Naive thymus-derived CD4-positive, alpha-beta T cell (primary cell): ENCODE measurements at regions not wholly inside any gene's neighbourhood (a gene's known extent, or its start where the extent isn't known, plus 50 kb on each side); places are given as distances from the start of the nearest gene placed in this dataset.
A peak's percentile ranks its signal among the peaks of the same experiment; 100 is the strongest.

Experiments
- ATAC-seq: fragments of 150-1000 bp; cut with Tn5 transposase; 2 replicates; pipeline ENCODE4 v1.10.0; 2021; ENCODE audit warnings: mild to moderate bottlenecking, moderate library complexity
- CTCF ChIA-PET: fragments of 350-600 bp; sonication (Branson Sonifier 250); formaldehyde crosslinking; loops from one replicate; lab custom pipeline; 2021; ENCODE audit warnings: antibody characterized with exemption; lab: Charles Lee
- POLR2A ChIA-PET: fragments of 350-600 bp; sonication (Branson Sonifier 250); formaldehyde crosslinking; loops from one replicate; lab custom pipeline; 2021; ENCODE audit warnings: antibody characterized with exemption, inconsistent platforms; lab: Charles Lee
- DNase-seq, 9 donors: peaks; one replicate each; pipeline versions ENCODE4 v3.0.0 to v3.0.0-alpha.2; 2020 to 2022; ENCODE audit warnings: mixed read lengths in 1 of 9
- H3K27ac ChIP-seq: one replicate; pipeline ENCODE4 v1.7.0; 2013; ENCODE audit warnings: mild to moderate bottlenecking, low read depth, low read length, moderate library complexity
- H3K27me3 ChIP-seq, 2 donors: one replicate each; pipeline ENCODE4 v1.7.0; 2013; ENCODE audit warnings: low read length in 2 of 2, mild to moderate bottlenecking in 2 of 2, moderate library complexity in 2 of 2; ENCODE audit not compliant: control insufficient read depth in 2 of 2, insufficient read depth in 2 of 2
- H3K36me3 ChIP-seq, 3 experiments: 1 replicate in 2 of 3; 2 replicates in 1 of 3; pipeline ENCODE4 v1.7.0; 2013; ENCODE audit warnings: low read length in 3 of 3, mild to moderate bottlenecking in 3 of 3, moderate library complexity in 1 of 3; ENCODE audit not compliant: insufficient read depth in 3 of 3, control insufficient read depth in 2 of 3
- H3K4me1 ChIP-seq, 2 donors: one replicate each; pipeline ENCODE4 v1.7.0; 2013; ENCODE audit warnings: low read length in 2 of 2, mild to moderate bottlenecking in 2 of 2, moderate library complexity in 1 of 2; ENCODE audit not compliant: control insufficient read depth in 2 of 2, insufficient read depth in 2 of 2
- H3K4me3 ChIP-seq: 2 replicates; pipeline ENCODE4 v1.7.0; 2013; ENCODE audit warnings: mild to moderate bottlenecking, low read length
- H3K9me3 ChIP-seq, 3 experiments: 1 replicate in 2 of 3; 2 replicates in 1 of 3; pipeline ENCODE4 v1.7.0; 2013; ENCODE audit warnings: low read length in 3 of 3; ENCODE audit not compliant: control insufficient read depth in 2 of 3
- H3K27ac Mint-ChIP-seq, 9 donors: one replicate each; pipeline ENCODE4 v1.8.0; 2020 to 2022; ENCODE audit warnings: mixed read lengths in 9 of 9, mild to moderate bottlenecking in 8 of 9, moderate library complexity in 5 of 9, inconsistent platforms in 2 of 9
- H3K27me3 Mint-ChIP-seq, 5 donors: one replicate each; pipeline ENCODE4 v1.8.0; 2021 to 2022; ENCODE audit warnings: mixed read lengths in 5 of 5, mild to moderate bottlenecking in 1 of 5
- H3K36me3 Mint-ChIP-seq, 5 donors: one replicate each; pipeline ENCODE4 v1.8.0; 2020 to 2022; ENCODE audit warnings: mixed read lengths in 5 of 5, mild to moderate bottlenecking in 3 of 5, inconsistent platforms in 1 of 5
- H3K4me1 Mint-ChIP-seq, 7 donors: one replicate each; pipeline ENCODE4 v1.8.0; 2020 to 2022; ENCODE audit warnings: mixed read lengths in 7 of 7, mild to moderate bottlenecking in 3 of 7, inconsistent platforms in 1 of 7
- H3K4me3 Mint-ChIP-seq, 10 donors: one replicate each; pipeline ENCODE4 v1.8.0; 2020 to 2022; ENCODE audit warnings: mild to moderate bottlenecking in 10 of 10, mixed read lengths in 10 of 10, moderate library complexity in 6 of 10, inconsistent platforms in 2 of 10
- H3K9me3 Mint-ChIP-seq, 11 donors: one replicate each; pipeline ENCODE4 v1.8.0; 2020 to 2022; ENCODE audit warnings: mixed read lengths in 11 of 11, mild to moderate bottlenecking in 4 of 11, inconsistent platforms in 1 of 11, moderate library complexity in 1 of 11
- intact Hi-C, 2 donors: fragments of 100-400 bp; cut with micrococcal nuclease; formaldehyde crosslinking; loops; one replicate each; pipeline ENCODE4 v1.15.1; 2023

GRCh38 chrX:49754233-49754857, 58.6 kb upstream of the PAGE1 start:
- DNase-seq (peak; percentile 6 to 52 (median 42)), ATAC-seq (peak; percentile 85)
- Histone ChIP-seq H3K27me3 (no peaks in the 10 kb centered on the region), H3K4me3 (no peak overlapping the region), H3K4me1 (no peaks in the 10 kb centered on the region), H3K27ac (no peak overlapping the region), H3K36me3 (no peaks in the 10 kb centered on the region), H3K9me3 (no peaks in the 10 kb centered on the region)
- H3K27me3 Mint-ChIP-seq, result peaks cover 0 to 31% (median 4%) of the 10 kb centered on the region in 5 donors
- no peaks in the 10 kb centered on the region for H3K9me3 Mint-ChIP-seq
- H3K4me3 Mint-ChIP-seq, result peak overlapping the region in 2 of 10 donors; percentile 37 to 50
- H3K36me3 Mint-ChIP-seq, result no peaks in the 10 kb centered on the region
- intact Hi-C loops, result loop anchor here (1.0 to 5.0 kb wide), 6 partner anchors 462 to 612 kb away; no protein-coding TSS in a partner anchor
- CTCF ChIA-PET, result interaction anchor here (0.6 to 1.2 kb wide), 5 partner anchors 19 to 562 kb away, joined by 3 to 5 read pairs (median 3); no protein-coding TSS in a partner anchor
- POLR2A ChIA-PET, result interaction anchor here (0.9 kb wide), 1 partner anchor 463 kb away, joined by 3 read pairs; no protein-coding TSS in a partner anchor
- H3K27ac Mint-ChIP-seq, result no peak overlapping the region
- no peaks in the 10 kb centered on the region for H3K4me1 Mint-ChIP-seq

DNA sequence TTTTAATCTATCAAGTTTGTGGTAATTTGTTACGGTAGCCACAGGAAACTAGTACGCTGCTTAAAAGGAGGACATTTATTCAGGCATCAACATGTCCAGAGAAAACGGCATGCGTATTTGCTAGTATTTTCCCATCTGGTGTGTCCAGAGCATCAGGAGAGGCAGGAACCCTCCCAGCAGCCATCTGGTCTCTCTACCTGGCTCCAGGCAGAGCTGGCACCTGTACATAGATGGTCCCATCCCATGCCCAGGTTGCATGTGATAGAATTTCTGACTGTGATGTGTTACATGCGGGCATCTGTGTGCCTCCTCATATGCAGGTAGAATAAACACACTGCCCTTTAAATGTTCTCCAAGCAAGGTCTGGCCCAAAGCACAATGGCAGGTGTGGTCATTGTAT, 57.9 kb upstream of the PAGE1 start:
- ChIA-PET POLR2A (interaction anchor here (0.9 kb wide), 1 partner anchor 462 kb away, joined by 3 read pairs; no protein-coding TSS in a partner anchor), CTCF (interaction anchor here (0.6 to 1.2 kb wide), 6 partner anchors 19 to 1279 kb away, joined by 3 to 5 read pairs (median 3); no protein-coding TSS in a partner anchor)
- H3K4me3 Mint-ChIP-seq, result no peak overlapping the region
- no peaks in the 10 kb centered on the region for H3K4me1 Mint-ChIP-seq
- Histone ChIP-seq H3K4me3 (no peak overlapping the region), H3K4me1 (no peaks in the 10 kb centered on the region), H3K9me3 (no peaks in the 10 kb centered on the region), H3K36me3 (no peaks in the 10 kb centered on the region), H3K27me3 (no peaks in the 10 kb centered on the region), H3K27ac (no peak overlapping the region)
- intact Hi-C loops, result loop anchor here (1.0 to 5.0 kb wide), 6 partner anchors 461 to 611 kb away; no protein-coding TSS in a partner anchor
- H3K27me3 Mint-ChIP-seq, result peaks cover 0 to 33% (median 4%) of the 10 kb centered on the region in 5 donors
- ATAC-seq (no peak), DNase-seq (no peak)
- no peak overlapping the region for H3K27ac Mint-ChIP-seq
- H3K36me3 Mint-ChIP-seq, result no peaks in the 10 kb centered on the region
- no peaks in the 10 kb centered on the region for H3K9me3 Mint-ChIP-seq

DNA sequence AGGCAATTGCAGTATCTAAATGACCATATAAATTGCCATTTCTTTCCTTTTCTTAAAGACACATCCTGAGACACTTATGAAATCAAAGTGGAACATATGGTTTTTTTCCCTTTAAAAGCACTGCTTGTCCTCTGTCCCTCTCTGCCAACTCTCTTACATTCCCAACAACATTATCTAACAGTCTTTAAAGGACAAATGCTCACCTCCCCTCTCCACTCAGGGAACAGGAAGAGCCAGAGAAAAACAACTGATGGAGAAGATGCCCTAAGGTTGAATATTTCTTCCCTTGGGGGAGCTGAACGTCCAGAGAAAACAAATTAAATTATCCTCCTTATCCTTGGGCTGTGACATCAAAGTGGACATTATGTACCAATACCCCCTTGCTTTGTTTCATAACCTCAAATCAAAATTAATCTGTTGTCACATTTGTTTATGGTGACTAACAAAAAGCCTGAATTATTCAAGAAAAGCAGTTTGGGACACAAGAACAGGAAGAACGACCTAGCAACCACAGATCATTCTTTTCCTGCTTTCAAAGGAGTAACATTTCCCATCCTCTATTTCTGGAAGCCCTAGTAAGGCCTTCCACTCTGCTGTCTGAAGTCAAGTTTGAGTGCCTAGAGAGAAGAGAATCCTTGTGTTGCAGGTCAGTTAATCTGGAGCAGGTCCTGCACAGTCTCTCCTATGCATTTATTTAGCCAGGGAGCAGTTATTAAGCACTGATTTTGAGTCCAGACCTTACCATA, 52.6 kb upstream of the PAGE1 start:
- H3K4me3 ChIP-seq, result no peak overlapping the region
- ATAC-seq (no peak), DNase-seq (no peak)
- CTCF ChIA-PET, result no interaction called here
- H3K27me3 ChIP-seq, result no peaks in the 10 kb centered on the region
- no peak overlapping the region for H3K27ac ChIP-seq
- H3K36me3 Mint-ChIP-seq, result no peaks in the 10 kb centered on the region
- no peaks in the 10 kb centered on the region for H3K9me3 Mint-ChIP-seq
- no peaks in the 10 kb centered on the region for H3K4me1 ChIP-seq
- H3K9me3 ChIP-seq, result no peaks in the 10 kb centered on the region
- peaks cover 0 to 45% (median 10%) of the 10 kb centered on the region in 5 donors for H3K27me3 Mint-ChIP-seq
- no peaks in the 10 kb centered on the region for H3K4me1 Mint-ChIP-seq
- H3K36me3 ChIP-seq, result no peaks in the 10 kb centered on the region
- no peak overlapping the region for H3K4me3 Mint-ChIP-seq
- no peak overlapping the region for H3K27ac Mint-ChIP-seq
- POLR2A ChIA-PET, result interaction anchor here (0.5 to 0.6 kb wide), 2 partner anchors 467 to 582 kb away, joined by 3 to 5 read pairs; no protein-coding TSS in a partner anchor
- intact Hi-C loops, result no loop called here

GRCh38 chrX:49746306-49746705, 50.5 kb upstream of the PAGE1 start:
- no peak for ATAC-seq
- no peak for DNase-seq
- peaks cover 0 to 41% (median 10%) of the 10 kb centered on the region in 5 donors for H3K27me3 Mint-ChIP-seq
- ChIA-PET POLR2A (interaction anchor here (0.6 kb wide), 1 partner anchor 19 kb away, joined by 3 read pairs; no protein-coding TSS in a partner anchor), CTCF (interaction anchor here (1.0 kb wide), 1 partner anchor 15 kb away, joined by 3 read pairs; no protein-coding TSS in a partner anchor)
- no peak overlapping the region for H3K4me3 Mint-ChIP-seq
- no peaks in the 10 kb centered on the region for H3K9me3 ChIP-seq
- no peaks in the 10 kb centered on the region for H3K36me3 Mint-ChIP-seq
- H3K4me1 ChIP-seq, result no peaks in the 10 kb centered on the region
- H3K4me3 ChIP-seq, result no peak overlapping the region
- H3K9me3 Mint-ChIP-seq, result no peaks in the 10 kb centered on the region
- no peaks in the 10 kb centered on the region for H3K4me1 Mint-ChIP-seq
- no peaks in the 10 kb centered on the region for H3K36me3 ChIP-seq
- H3K27me3 ChIP-seq, result no peaks in the 10 kb centered on the region
- H3K27ac Mint-ChIP-seq, result no peak overlapping the region
- intact Hi-C loops, result no loop called here
- no peak overlapping the region for H3K27ac ChIP-seq
